Activated CD8-positive, alpha-beta memory T cell treated with anti-CD3 and anti-CD28 coated beads, Interleukin-2, amount 50 U/mL, for 1 hour (primary cell): ENCODE measurements at regions not wholly inside any gene's neighbourhood (a gene's known extent, or its start where the extent isn't known, plus 50 kb on each side); places are given as distances from the start of the nearest gene placed in this dataset.

Experiments used
- DNase-seq: peaks from one replicate; pipeline ENCODE4 v3.0.0-alpha.2; 2020; ENCODE audit errors: extremely low read depth

GRCh38 chr14:22452330-22452729 is 136.7 kb downstream of the DAD1 start:
- DNase-seq = no peak

GRCh38 chr14:22450266-22450665 is 138.8 kb downstream of the DAD1 start:
- DNase-seq = no peak

- no peak for DNase-seq
Measured at GRCh38 chr14:22449600-22449905, 139.5 kb downstream of the DAD1 start.

GRCh38 chr14:22448905-22449599 is 140.0 kb downstream of the DAD1 start:
- no peak for DNase-seq

GRCh38 chr14:22448035-22448904 is 140.8 kb downstream of the DAD1 start:
- no peak for DNase-seq

- no peak for DNase-seq
Measured at GRCh38 chr14:22438742-22439141, 150.3 kb downstream of the DAD1 start.

- DNase-seq = no peak
Measured at GRCh38 chr14:22434901-22435550, 154.0 kb downstream of the DAD1 start.

- DNase-seq = no peak
Measured at GRCh38 chr14:22434030-22434429, 155.0 kb downstream of the DAD1 start.

- DNase-seq = no peak
Measured at GRCh38 chr14:22433069-22433468, 156.0 kb downstream of the DAD1 start.

- no peak for DNase-seq
Measured at GRCh38 chr14:22432348-22432976, 156.6 kb downstream of the DAD1 start.

GRCh38 chr14:22429546-22430294 is 159.3 kb downstream of the DAD1 start:
- DNase-seq = no peak

GRCh38 chr14:22428700-22429291 is 160.2 kb downstream of the DAD1 start:
- no peak for DNase-seq

GRCh38 chr14:22427771-22428231 is 161.2 kb downstream of the DAD1 start:
- DNase-seq = no peak

- DNase-seq = no peak
Measured at GRCh38 chr14:22426711-22427110, 162.3 kb downstream of the DAD1 start.

- DNase-seq = no peak
Measured at GRCh38 chr14:22423958-22424357, 165.1 kb downstream of the DAD1 start.

GRCh38 chr14:22422238-22422637 is 166.8 kb downstream of the DAD1 start:
- no peak for DNase-seq

- no peak for DNase-seq
Measured at GRCh38 chr14:22420598-22421186, 168.3 kb downstream of the DAD1 start.

- DNase-seq = no peak
Measured at GRCh38 chr14:22419620-22420019, 169.4 kb downstream of the DAD1 start.

GRCh38 chr14:22418631-22419030 is 170.4 kb downstream of the DAD1 start:
- no peak for DNase-seq

GRCh38 chr14:22417914-22418313 is 171.1 kb downstream of the DAD1 start:
- no peak for DNase-seq

- no peak for DNase-seq
Measured at GRCh38 chr14:22416193-22416592, 172.8 kb downstream of the DAD1 start.
